Thyroid gland (tissue), 4 donors: ENCODE measurements at regions not wholly inside any gene's neighbourhood (a gene's known extent, or its start where the extent isn't known, plus 50 kb on each side); places are given as distances from the start of the nearest gene placed in this dataset.

Source experiments
- POLR2A ChIP-seq, 2 donors: fragments of 450-650 bp; IDR thresholded peaks; one replicate each; pipeline ENCODE4 v1.6.1; 2017; ENCODE audit warnings: antibody characterized with exemption in 2 of 2, mild to moderate bottlenecking in 2 of 2, moderate library complexity in 1 of 2
- TF ChIP-seq, protein P1 (sequence below), 6 experiments: fragments of 200-600 bp in 3 of 6; fragments of 450-650 bp in 3 of 6; sonication (generic) in 3 of 6; IDR thresholded peaks; one replicate each; pipeline ENCODE4 v1.5.1; 2016 to 2019; ENCODE audit warnings: antibody characterized with exemption in 6 of 6, mild to moderate bottlenecking in 2 of 6, inconsistent platforms in 1 of 6, moderate library complexity in 1 of 6

DNA sequence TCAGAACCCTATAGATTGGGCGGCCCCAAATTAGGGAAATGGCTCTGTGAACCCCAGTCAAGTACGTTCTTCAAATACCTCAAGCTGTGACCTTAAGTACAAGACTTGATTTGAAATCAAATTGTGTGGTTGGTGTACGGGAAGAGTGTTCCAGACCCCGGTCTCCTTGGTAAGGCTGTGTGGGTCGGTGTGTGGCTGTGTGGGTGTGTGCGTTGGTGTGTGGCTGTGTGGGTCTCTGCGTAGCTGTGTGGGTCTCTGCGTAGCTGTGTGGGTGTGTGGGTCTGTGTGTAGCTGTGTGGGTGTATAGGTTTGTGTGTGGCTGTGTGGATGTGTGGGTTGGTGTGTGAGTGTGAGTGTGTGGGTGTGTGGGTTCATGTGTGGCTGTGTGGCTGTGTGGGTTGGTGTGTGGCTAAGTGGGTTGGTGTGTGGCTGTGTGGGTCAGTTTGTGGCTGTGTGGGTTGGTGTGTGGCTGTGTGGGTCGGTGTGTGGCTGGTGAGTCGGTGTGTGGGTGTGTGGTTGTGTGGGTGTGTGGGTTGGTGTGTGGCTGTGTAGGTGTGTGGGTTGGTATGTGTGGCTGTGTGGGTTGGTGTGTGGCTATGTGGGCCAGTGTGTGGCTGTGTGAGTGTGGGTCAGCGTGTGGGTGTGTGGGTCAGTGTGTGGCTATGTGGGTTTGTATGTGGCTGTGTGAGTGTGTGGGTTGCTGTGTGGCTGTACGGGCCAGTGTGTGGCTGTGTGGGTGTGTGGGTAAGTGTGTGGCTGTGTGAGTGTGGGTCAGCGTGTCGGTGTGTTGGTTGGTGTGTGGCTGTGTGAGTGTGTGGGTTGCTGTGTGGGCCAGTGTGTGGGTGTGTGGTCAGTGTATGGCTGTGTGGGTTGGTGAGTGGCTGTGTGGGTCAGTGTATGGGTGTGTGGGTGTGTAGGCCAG, 238.7 kb upstream of the ZFHX3 start:
- TF ChIP-seq, protein P1, sequence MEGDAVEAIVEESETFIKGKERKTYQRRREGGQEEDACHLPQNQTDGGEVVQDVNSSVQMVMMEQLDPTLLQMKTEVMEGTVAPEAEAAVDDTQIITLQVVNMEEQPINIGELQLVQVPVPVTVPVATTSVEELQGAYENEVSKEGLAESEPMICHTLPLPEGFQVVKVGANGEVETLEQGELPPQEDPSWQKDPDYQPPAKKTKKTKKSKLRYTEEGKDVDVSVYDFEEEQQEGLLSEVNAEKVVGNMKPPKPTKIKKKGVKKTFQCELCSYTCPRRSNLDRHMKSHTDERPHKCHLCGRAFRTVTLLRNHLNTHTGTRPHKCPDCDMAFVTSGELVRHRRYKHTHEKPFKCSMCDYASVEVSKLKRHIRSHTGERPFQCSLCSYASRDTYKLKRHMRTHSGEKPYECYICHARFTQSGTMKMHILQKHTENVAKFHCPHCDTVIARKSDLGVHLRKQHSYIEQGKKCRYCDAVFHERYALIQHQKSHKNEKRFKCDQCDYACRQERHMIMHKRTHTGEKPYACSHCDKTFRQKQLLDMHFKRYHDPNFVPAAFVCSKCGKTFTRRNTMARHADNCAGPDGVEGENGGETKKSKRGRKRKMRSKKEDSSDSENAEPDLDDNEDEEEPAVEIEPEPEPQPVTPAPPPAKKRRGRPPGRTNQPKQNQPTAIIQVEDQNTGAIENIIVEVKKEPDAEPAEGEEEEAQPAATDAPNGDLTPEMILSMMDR (IDR thresholded peaks at IDR 0.05), result no peak
- TF ChIP-seq POLR2A (IDR thresholded peaks at IDR 0.05), result no peak
